Duodenal mucosa (tissue), 2 donors: ENCODE measurements at regions not wholly inside any gene's neighbourhood (a gene's known extent, or its start where the extent isn't known, plus 50 kb on each side); places are given as distances from the start of the nearest gene placed in this dataset.
"Not testable (repeated sequence)": the region's sequence is repeated elsewhere in the genome, so short reads cannot be mapped to it uniquely, and the experiment has no call there.

Experiments
- H3K27ac ChIP-seq: one replicate; pipeline ENCODE4 v1.7.0; 2013; ENCODE audit warnings: low read depth, low read length
- H3K27me3 ChIP-seq, 2 donors: one replicate each; pipeline ENCODE4 v1.7.0; 2013; ENCODE audit warnings: low read length in 2 of 2, control low read depth in 1 of 2; ENCODE audit not compliant: insufficient read depth in 2 of 2, control insufficient read depth in 1 of 2
- H3K36me3 ChIP-seq, 2 donors: one replicate each; pipeline ENCODE4 v1.7.0; 2013; ENCODE audit warnings: low read length in 2 of 2, control low read depth in 1 of 2; ENCODE audit not compliant: insufficient read depth in 2 of 2, control insufficient read depth in 1 of 2
- H3K4me1 ChIP-seq, 2 donors: one replicate each; pipeline ENCODE4 v1.7.0; 2013; ENCODE audit warnings: low read length in 2 of 2, control low read depth in 1 of 2; ENCODE audit not compliant: insufficient read depth in 2 of 2, control insufficient read depth in 1 of 2
- H3K4me3 ChIP-seq, 2 donors: one replicate each; pipeline ENCODE4 v1.7.0; 2013; ENCODE audit warnings: low read length in 2 of 2, low read depth in 1 of 2
- H3K9ac ChIP-seq, 2 donors: one replicate each; pipeline ENCODE4 v1.7.0; 2013; ENCODE audit warnings: low read length in 2 of 2, low read depth in 1 of 2
- H3K9me3 ChIP-seq, 2 donors: one replicate each; pipeline ENCODE4 v1.7.0; 2013; ENCODE audit warnings: low read length in 2 of 2, control low read depth in 1 of 2; ENCODE audit not compliant: control insufficient read depth in 1 of 2

GRCh38 chr9:19922476-19923118 lies 133.8 kb upstream of the SLC24A2 start:
- no peaks in the 10 kb centered on the region for H3K4me1 ChIP-seq
- no peak overlapping the region for H3K9ac ChIP-seq
- peaks cover 5 to 8% of the 10 kb centered on the region in 2 donors for H3K27me3 ChIP-seq
- no peak overlapping the region for H3K27ac ChIP-seq
- no peaks in the 10 kb centered on the region for H3K9me3 ChIP-seq
- H3K4me3 ChIP-seq = no peak overlapping the region
- H3K36me3 ChIP-seq = no peaks in the 10 kb centered on the region

GRCh38 chr9:19920401-19920800 lies 131.6 kb upstream of the SLC24A2 start:
- Histone ChIP-seq H3K27ac (no peak overlapping the region), H3K36me3 (no peaks in the 10 kb centered on the region), H3K4me1 (no peaks in the 10 kb centered on the region), H3K27me3 (peaks cover 0 to 8% of the 10 kb centered on the region in 2 donors), H3K9me3 (no peaks in the 10 kb centered on the region), H3K9ac (no peak overlapping the region), H3K4me3 (no peak overlapping the region)

- H3K9ac ChIP-seq = no peak overlapping the region
- H3K9me3 ChIP-seq = no peaks in the 10 kb centered on the region
- no peaks in the 10 kb centered on the region for H3K4me1 ChIP-seq
- no peak overlapping the region for H3K27ac ChIP-seq
- H3K4me3 ChIP-seq = no peak overlapping the region
- no peaks in the 10 kb centered on the region for H3K36me3 ChIP-seq
- peaks cover 0 to 8% of the 10 kb centered on the region in 2 donors for H3K27me3 ChIP-seq
Observed at GRCh38 chr9:19918630-19919029, 129.8 kb upstream of the SLC24A2 start.

- H3K4me3 ChIP-seq = no peak overlapping the region
- H3K9me3 ChIP-seq = no peaks in the 10 kb centered on the region
- no peak overlapping the region for H3K27ac ChIP-seq
- no peaks in the 10 kb centered on the region for H3K4me1 ChIP-seq
- H3K27me3 ChIP-seq = peaks cover 0 to 4% of the 10 kb centered on the region in 2 donors
- no peak overlapping the region for H3K9ac ChIP-seq
- no peaks in the 10 kb centered on the region for H3K36me3 ChIP-seq
Observed at GRCh38 chr9:19914044-19914443, 125.2 kb upstream of the SLC24A2 start.

- no peaks in the 10 kb centered on the region for H3K36me3 ChIP-seq
- no peak overlapping the region for H3K4me3 ChIP-seq
Observed at GRCh38 chr9:19913151-19913550, 124.3 kb upstream of the SLC24A2 start.

GRCh38 chr9:19903076-19903475 lies 114.2 kb upstream of the SLC24A2 start:
- Histone ChIP-seq H3K27ac (no peak overlapping the region), H3K9me3 (no peaks in the 10 kb centered on the region), H3K4me1 (no peaks in the 10 kb centered on the region), H3K9ac (no peak overlapping the region), H3K4me3 (no peak overlapping the region), H3K27me3 (no peaks in the 10 kb centered on the region), H3K36me3 (no peaks in the 10 kb centered on the region)

More at GRCh38 chr9:19913151-19913550, 124.3 kb upstream of the SLC24A2 start:
- no peaks in the 10 kb centered on the region for H3K9me3 ChIP-seq
- H3K27ac ChIP-seq = no peak overlapping the region
- H3K27me3 ChIP-seq = no peaks in the 10 kb centered on the region
- no peaks in the 10 kb centered on the region for H3K4me1 ChIP-seq
- no peak overlapping the region for H3K9ac ChIP-seq

- no peaks in the 10 kb centered on the region for H3K27me3 ChIP-seq
- no peaks in the 10 kb centered on the region for H3K4me1 ChIP-seq
- no peaks in the 10 kb centered on the region for H3K9me3 ChIP-seq
- H3K9ac ChIP-seq = no peak overlapping the region
- no peak overlapping the region for H3K4me3 ChIP-seq
- H3K27ac ChIP-seq = no peak overlapping the region
- H3K36me3 ChIP-seq = no peaks in the 10 kb centered on the region
Observed at GRCh38 chr9:19901586-19901985, 112.7 kb upstream of the SLC24A2 start.

GRCh38 chr9:19896161-19896560 lies 107.3 kb upstream of the SLC24A2 start:
- Histone ChIP-seq H3K9me3 (no peaks in the 10 kb centered on the region), H3K9ac (no peak overlapping the region), H3K4me1 (no peaks in the 10 kb centered on the region), H3K27ac (no peak overlapping the region), H3K36me3 (no peaks in the 10 kb centered on the region), H3K27me3 (no peaks in the 10 kb centered on the region), H3K4me3 (no peak overlapping the region)

- H3K4me3 ChIP-seq, H3K4me1 ChIP-seq, H3K36me3 ChIP-seq, H3K9me3 ChIP-seq, H3K9ac ChIP-seq, H3K27ac ChIP-seq, H3K27me3 ChIP-seq: not testable (repeated sequence)
Observed at GRCh38 chr9:19895578-19895977, 106.7 kb upstream of the SLC24A2 start.

GRCh38 chr9:19895006-19895405 lies 106.2 kb upstream of the SLC24A2 start:
- Histone ChIP-seq H3K4me3 (no peak overlapping the region), H3K36me3 (no peaks in the 10 kb centered on the region), H3K27me3 (no peaks in the 10 kb centered on the region), H3K4me1 (no peaks in the 10 kb centered on the region), H3K27ac (no peak overlapping the region), H3K9me3 (no peaks in the 10 kb centered on the region), H3K9ac (no peak overlapping the region)

GRCh38 chr9:19885608-19886007 lies 96.8 kb upstream of the SLC24A2 start:
- H3K4me1 ChIP-seq = no peaks in the 10 kb centered on the region

More at GRCh38 chr9:19885608-19886007, 96.8 kb upstream of the SLC24A2 start:
- H3K9ac ChIP-seq = no peak overlapping the region
- no peak overlapping the region for H3K4me3 ChIP-seq
- H3K36me3 ChIP-seq = no peaks in the 10 kb centered on the region
- H3K27ac ChIP-seq = no peak overlapping the region
- no peaks in the 10 kb centered on the region for H3K9me3 ChIP-seq
- no peaks in the 10 kb centered on the region for H3K27me3 ChIP-seq
